NT2/D1 (cell line): ENCODE measurements at regions not wholly inside any gene's neighbourhood (a gene's known extent, or its start where the extent isn't known, plus 50 kb on each side); places are given as distances from the start of the nearest gene placed in this dataset.

Source experiments
- SUZ12 ChIP-seq: IDR thresholded peaks from 2 replicates; pipeline ENCODE4 v1.6.1; 2011; ENCODE audit not compliant: insufficient read length, insufficient read depth; ENCODE audit errors: extremely low read depth
- YY1 ChIP-seq: IDR thresholded peaks from 2 replicates; pipeline ENCODE4 v1.6.1; 2011; ENCODE audit not compliant: insufficient read length, insufficient read depth

DNA sequence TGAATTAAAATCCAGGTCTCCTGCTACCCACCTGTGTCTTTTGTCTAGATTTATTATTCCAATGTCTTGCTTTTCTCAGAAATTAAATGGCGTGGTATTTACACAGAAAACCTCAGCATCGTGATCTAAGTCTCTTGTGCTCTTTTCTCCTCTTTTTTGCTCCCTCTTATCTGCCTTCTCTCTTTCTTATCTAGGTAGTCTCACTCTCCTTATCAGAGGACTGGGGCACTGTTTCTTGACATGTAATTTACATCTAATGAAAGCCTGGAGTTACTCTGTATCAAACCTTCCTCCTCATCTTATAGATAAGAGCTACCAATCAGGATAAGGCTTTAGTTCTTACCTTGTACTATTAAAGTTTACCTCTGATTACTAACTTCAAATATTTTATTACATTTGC, 933.8 kb downstream of the TLE1 start:
- TF ChIP-seq YY1 (no peak), SUZ12 (no peak)
